H1 (cell line): ENCODE measurements at regions not wholly inside any gene's neighbourhood (a gene's known extent, or its start where the extent isn't known, plus 50 kb on each side); places are given as distances from the start of the nearest gene placed in this dataset.

Experiments
- CTCF ChIA-PET: fragments of 300-600 bp; sonication (Branson Sonifier 250); formaldehyde crosslinking; loops from one replicate; lab custom pipeline; 2021; ENCODE audit not compliant: partially characterized antibody; lab: Charles Lee
- POLR2A ChIA-PET: fragments of 300-600 bp; sonication (Branson Sonifier 250); formaldehyde crosslinking; loops from one replicate; lab custom pipeline; 2021; ENCODE audit warnings: inconsistent platforms; ENCODE audit not compliant: partially characterized antibody; lab: Charles Lee
- DNase-seq, 2 experiments: peaks; one replicate each; pipeline versions ENCODE4 v3.0.0 to v3.0.0-alpha.2; 2010 to 2022; ENCODE audit warnings: low spot score in 2 of 2, low read depth in 1 of 2, mixed read lengths in 1 of 2
- FAIRE-seq: peaks from 2 replicates; lab custom pipeline; 2011; peaks lifted over from hg19 to GRCh38; lab: Jason Lieb, UNC
- H2AFZ ChIP-seq: 2 replicates; pipeline ENCODE4 v1.8.1; 2012; ENCODE audit warnings: low read length, inconsistent platforms
- H2AK5ac ChIP-seq: 2 replicates; pipeline ENCODE4 v1.6.1; 2013; ENCODE audit warnings: low read depth, low read length
- H2BK120ac ChIP-seq: replicated peaks from 2 replicates; pipeline ENCODE3; 2013; ENCODE audit warnings: low read depth, low read length, inconsistent platforms
- H2BK12ac ChIP-seq: 2 replicates; pipeline ENCODE4 v1.6.1; 2013; ENCODE audit warnings: low read depth, low read length
- H2BK15ac ChIP-seq: 2 replicates; pipeline ENCODE4 v1.6.1; 2013; ENCODE audit warnings: low read length
- H2BK20ac ChIP-seq: 2 replicates; pipeline ENCODE4 v1.6.1; 2013; ENCODE audit warnings: low read length
- H2BK5ac ChIP-seq: 2 replicates; pipeline ENCODE4 v1.6.1; 2013; ENCODE audit warnings: low read depth, low read length
- H3K14ac ChIP-seq: 2 replicates; pipeline ENCODE4 v1.6.1; 2013; ENCODE audit warnings: inconsistent platforms; ENCODE audit not compliant: insufficient read length
- H3K18ac ChIP-seq: 2 replicates; pipeline ENCODE4 v1.6.1; 2013; ENCODE audit warnings: low read length; ENCODE audit errors: extremely low read depth
- H3K23ac ChIP-seq: 2 replicates; pipeline ENCODE4 v1.6.1; 2013; ENCODE audit warnings: inconsistent platforms; ENCODE audit not compliant: insufficient read length
- H3K23me2 ChIP-seq: 2 replicates; pipeline ENCODE4 v1.6.1; 2013; ENCODE audit warnings: low read depth, low read length
- H3K27ac ChIP-seq: 2 replicates; pipeline ENCODE4 v1.6.1; 2011; ENCODE audit warnings: low read depth, low read length, inconsistent platforms
- H3K27me3 ChIP-seq, 4 experiments: replicated peaks in 1 of 4; 1 replicate in 1 of 4; 2 replicates in 3 of 4; pipeline versions ENCODE4 v1.6.1 to v1.8.1; 2011 to 2013; ENCODE audit warnings: low read length in 3 of 4, mild to moderate bottlenecking in 3 of 4, inconsistent platforms in 2 of 4, mixed read lengths in 2 of 4, moderate library complexity in 1 of 4; ENCODE audit not compliant: control insufficient read depth in 3 of 4, insufficient read depth in 3 of 4; ENCODE audit errors: extremely low read depth in 1 of 4
- H3K36me3 ChIP-seq, 4 experiments: 2 replicates each; pipeline versions ENCODE4 v1.6.1 to v1.8.1; 2011 to 2013; ENCODE audit warnings: mild to moderate bottlenecking in 4 of 4, low read length in 3 of 4, moderate library complexity in 2 of 4, control low read depth in 1 of 4, inconsistent platforms in 1 of 4; ENCODE audit not compliant: insufficient read depth in 4 of 4, control insufficient read depth in 2 of 4
- H3K4ac ChIP-seq: replicated peaks from 2 replicates; pipeline ENCODE3; 2013; ENCODE audit warnings: low read length, low read depth, mixed read lengths, inconsistent platforms; ENCODE audit not compliant: insufficient read length
- H3K4me1 ChIP-seq, 4 experiments: replicated peaks in 1 of 4; 1 replicate in 1 of 4; 2 replicates in 3 of 4; pipeline versions ENCODE4 v1.6.1 to v1.8.1; 2011 to 2013; ENCODE audit warnings: low read length in 3 of 4, inconsistent platforms in 2 of 4, mixed read lengths in 1 of 4; ENCODE audit not compliant: insufficient read depth in 4 of 4, control insufficient read depth in 3 of 4
- H3K4me2 ChIP-seq, 2 experiments: 2 replicates each; pipeline versions ENCODE4 v1.6.1 to v1.8.1; 2011 to 2013; ENCODE audit warnings: low read depth in 2 of 2, low read length in 2 of 2, control low read depth in 1 of 2, inconsistent platforms in 1 of 2, mild to moderate bottlenecking in 1 of 2; ENCODE audit not compliant: insufficient read depth in 1 of 2
- H3K4me3 ChIP-seq, 4 experiments: fragments of 200-600, 300-600 bp in 1 of 4; sonication (generic), shearing (Covaris generic), sonication (Bioruptor Twin) in 1 of 4; 2 replicates each; pipeline versions ENCODE4 v1.5.1 to v1.8.1; 2011 to 2016; ENCODE audit warnings: low read length in 4 of 4, low read depth in 3 of 4, control low read depth in 2 of 4, inconsistent platforms in 2 of 4, mild to moderate bottlenecking in 2 of 4, mixed read lengths in 1 of 4, moderate library complexity in 1 of 4; ENCODE audit not compliant: insufficient read depth in 2 of 4; ENCODE audit errors: extremely low read depth in 1 of 4
- H3K56ac ChIP-seq: replicated peaks from 2 replicates; pipeline ENCODE3; 2013; ENCODE audit warnings: low read depth, mild to moderate bottlenecking, mixed read lengths, low read length, inconsistent platforms; ENCODE audit not compliant: insufficient read length
- H3K79me1 ChIP-seq: 2 replicates; pipeline ENCODE4 v1.6.1; 2013; ENCODE audit warnings: low read depth, low read length, control low read depth
- H3K79me2 ChIP-seq, 2 experiments: 2 replicates each; pipeline versions ENCODE4 v1.6.1 to v1.8.1; 2012 to 2013; ENCODE audit warnings: low read length in 2 of 2, mild to moderate bottlenecking in 2 of 2, inconsistent platforms in 1 of 2; ENCODE audit not compliant: insufficient read depth in 2 of 2, control insufficient read depth in 1 of 2
- H3K9ac ChIP-seq, 4 experiments: replicated peaks in 1 of 4; 1 replicate in 1 of 4; 2 replicates in 3 of 4; pipeline versions ENCODE4 v1.6.1 to v1.8.1; 2011 to 2013; ENCODE audit warnings: low read depth in 3 of 4, low read length in 3 of 4, control low read depth in 2 of 4, mild to moderate bottlenecking in 2 of 4, moderate library complexity in 2 of 4, inconsistent platforms in 1 of 4; ENCODE audit errors: extremely low read depth in 1 of 4
- H3K9me3 ChIP-seq, 2 experiments: 2 replicates each; pipeline versions ENCODE4 v1.6.1 to v1.8.1; 2012 to 2013; ENCODE audit warnings: mild to moderate bottlenecking in 2 of 2, moderate library complexity in 2 of 2, control low read depth in 1 of 2, inconsistent platforms in 1 of 2, low read depth in 1 of 2, low read length in 1 of 2, mixed read lengths in 1 of 2; ENCODE audit not compliant: insufficient read depth in 2 of 2
- H4K20me1 ChIP-seq, 2 experiments: replicated peaks in 1 of 2; 2 replicates each; pipeline versions ENCODE3 to v1.8.1; 2011 to 2013; ENCODE audit warnings: inconsistent platforms in 2 of 2, low read length in 2 of 2, mild to moderate bottlenecking in 1 of 2; ENCODE audit not compliant: insufficient read depth in 2 of 2, control insufficient read depth in 1 of 2
- H4K5ac ChIP-seq: 2 replicates; pipeline ENCODE4 v1.6.1; 2013; ENCODE audit warnings: low read length, low read depth, mixed read lengths, inconsistent platforms; ENCODE audit not compliant: insufficient read length
- H4K8ac ChIP-seq: 2 replicates; pipeline ENCODE4 v1.8.0; 2013; ENCODE audit warnings: mild to moderate bottlenecking, moderate library complexity, low read length, inconsistent platforms; ENCODE audit not compliant: insufficient read depth; ENCODE audit errors: extremely low read depth
- H4K91ac ChIP-seq: replicated peaks from 2 replicates; pipeline ENCODE3; 2013; ENCODE audit warnings: low read length, mixed read lengths, inconsistent platforms; ENCODE audit not compliant: insufficient read length
- CBX5 ChIP-seq: fragments of 300-800, 300-1000 bp; sonication (generic); IDR thresholded peaks from 2 replicates; pipeline ENCODE4 v1.7.1; 2016; ENCODE audit warnings: antibody characterized with exemption, low read length, low read depth
- CHD1 ChIP-seq: IDR thresholded peaks from 2 replicates; pipeline ENCODE4 v1.6.1; 2012; ENCODE audit warnings: low read depth, low read length, improper control_type of control experiment
- CREB1 ChIP-seq: IDR thresholded peaks from 2 replicates; pipeline ENCODE4 v1.6.1; 2012; ENCODE audit warnings: inconsistent platforms
- E2F6 ChIP-seq: IDR thresholded peaks from 2 replicates; pipeline ENCODE4 v1.6.1; 2012; ENCODE audit warnings: inconsistent platforms
- FOSL1 ChIP-seq: IDR thresholded peaks from 2 replicates; pipeline ENCODE4 v1.6.1; 2011; ENCODE audit warnings: mild to moderate bottlenecking, low read depth, low read length, moderate library complexity; ENCODE audit not compliant: insufficient read depth
- GTF2F1 ChIP-seq: IDR thresholded peaks from 2 replicates; pipeline ENCODE4 v1.6.1; 2012; ENCODE audit warnings: low read depth, low read length, improper control_type of control experiment, borderline replicate concordance
- KDM4A ChIP-seq: IDR thresholded peaks from one replicate; pipeline ENCODE4 v1.7.1; 2012; ENCODE audit warnings: low read depth, mild to moderate bottlenecking, moderate library complexity, low read length, inconsistent platforms; ENCODE audit not compliant: severe bottlenecking
- MAX ChIP-seq: IDR thresholded peaks from 2 replicates; pipeline ENCODE4 v1.6.1; 2012; ENCODE audit warnings: inconsistent platforms
- POU5F1 ChIP-seq: IDR thresholded peaks from 2 replicates; pipeline ENCODE4 v1.6.1; 2011; ENCODE audit warnings: low read depth, mild to moderate bottlenecking, low read length, moderate library complexity
- RXRA ChIP-seq: IDR thresholded peaks from 2 replicates; pipeline ENCODE4 v1.6.1; 2011; ENCODE audit warnings: low read depth, mild to moderate bottlenecking, low read length, moderate library complexity; ENCODE audit not compliant: insufficient read depth
- SRF ChIP-seq: IDR thresholded peaks from 2 replicates; pipeline ENCODE4 v1.6.1; 2011; ENCODE audit warnings: mild to moderate bottlenecking, low read depth, low read length, moderate library complexity
- ZNF274 ChIP-seq: IDR thresholded peaks from 2 replicates; pipeline ENCODE4 v1.7.0; 2012; ENCODE audit warnings: low read length, borderline replicate concordance; ENCODE audit errors: extremely low read depth
- WGBS, 2 experiments: shearing (Covaris generic) in 1 of 2; methylation state at CpG; one replicate each; pipeline versions ENCODE4 v1.1.6 to v1.1.7; 2013 to 2015; ENCODE audit warnings: low lambda C conversion rate in 2 of 2, mixed read lengths in 2 of 2, inconsistent platforms in 1 of 2, low coverage in 1 of 2, missing lambda C conversion rate in 1 of 2; ENCODE audit not compliant: insufficient replicate concordance in 2 of 2, insufficient coverage in 1 of 2, insufficient read length in 1 of 2; ENCODE audit errors: extremely low coverage in 1 of 2, missing lambda C conversion rate in 1 of 2; 5-methylcytosine and 5-hydroxymethylcytosine counted together

- Histone ChIP-seq H3K4me2 (no peak overlapping the region), H3K23ac (no peak overlapping the region), H3K18ac (no peak overlapping the region), H2AK5ac (no peak overlapping the region), H3K27ac (no peak overlapping the region), H2BK120ac (no peak overlapping the region), H4K5ac (no peak overlapping the region), H3K4me1 (no peaks in the 10 kb centered on the region), H3K79me2 (no peaks in the 10 kb centered on the region), H3K56ac (no peak overlapping the region), H3K9ac (no peak overlapping the region), H3K79me1 (no peaks in the 10 kb centered on the region), H2BK5ac (no peak overlapping the region), H4K8ac (no peak overlapping the region), H2AFZ (no peak overlapping the region), H2BK12ac (no peak overlapping the region), H2BK20ac (no peak overlapping the region), H3K36me3 (no peaks in the 10 kb centered on the region; a peak in 1 of 8 replicates), H3K14ac (no peak overlapping the region), H3K9me3 (peaks cover 3 to 4% of the 10 kb centered on the region in 2 experiments; a peak in 3 of 4 replicates), H2BK15ac (no peak overlapping the region), H4K20me1 (no peaks in the 10 kb centered on the region), H3K23me2 (no peaks in the 10 kb centered on the region), H3K27me3 (no peaks in the 10 kb centered on the region), H3K4ac (no peak overlapping the region), H4K91ac (no peak overlapping the region), H3K4me3 (no peak overlapping the region)
- WGBS, 2 experiments, result 87% methylated on average over 6 of the region's 6 CpGs; no CpG with 5 or more reads in 1 of the 2 experiments
- FAIRE-seq, result no peak
- ChIA-PET CTCF (interaction anchor here (1.2 kb wide), 1 partner anchor 10 kb away, joined by 3 read pairs; no protein-coding TSS in a partner anchor), POLR2A (no interaction called here)
- no peak for TF ChIP-seq CREB1
- no peak for TF ChIP-seq KDM4A
- TF ChIP-seq POU5F1, result no peak
- TF ChIP-seq ZNF274, result no peak
- TF ChIP-seq CBX5, result no peak
- TF ChIP-seq RXRA, result no peak
- TF ChIP-seq GTF2F1, result no peak
- no peak for TF ChIP-seq E2F6
- TF ChIP-seq MAX, result no peak
- TF ChIP-seq FOSL1, result no peak
- no peak for TF ChIP-seq CHD1
- TF ChIP-seq SRF, result no peak
- no peak for DNase-seq
Observed at GRCh38 chr15:81596159-81596865, 222.3 kb upstream of the TMC3 start.
